Epithelial cell of esophagus (primary cell): ENCODE measurements at regions not wholly inside any gene's neighbourhood (a gene's known extent, or its start where the extent isn't known, plus 50 kb on each side); places are given as distances from the start of the nearest gene placed in this dataset.

ENCODE experiments used
- DNase-seq: peaks from one replicate; pipeline ENCODE4 v3.0.0; 2010; ENCODE audit warnings: low read depth
- H3K4me3 ChIP-seq: 2 replicates; pipeline ENCODE4 v1.5.1; 2011; ENCODE audit warnings: mild to moderate bottlenecking, low read length, control low read depth
- TF ChIP-seq, protein P1 (sequence below): IDR thresholded peaks from 2 replicates; pipeline ENCODE4 v1.5.1; 2011; ENCODE audit warnings: low read depth, mild to moderate bottlenecking, low read length, control low read depth, inconsistent platforms; ENCODE audit not compliant: insufficient read depth; ENCODE audit errors: missing control alignments

DNA sequence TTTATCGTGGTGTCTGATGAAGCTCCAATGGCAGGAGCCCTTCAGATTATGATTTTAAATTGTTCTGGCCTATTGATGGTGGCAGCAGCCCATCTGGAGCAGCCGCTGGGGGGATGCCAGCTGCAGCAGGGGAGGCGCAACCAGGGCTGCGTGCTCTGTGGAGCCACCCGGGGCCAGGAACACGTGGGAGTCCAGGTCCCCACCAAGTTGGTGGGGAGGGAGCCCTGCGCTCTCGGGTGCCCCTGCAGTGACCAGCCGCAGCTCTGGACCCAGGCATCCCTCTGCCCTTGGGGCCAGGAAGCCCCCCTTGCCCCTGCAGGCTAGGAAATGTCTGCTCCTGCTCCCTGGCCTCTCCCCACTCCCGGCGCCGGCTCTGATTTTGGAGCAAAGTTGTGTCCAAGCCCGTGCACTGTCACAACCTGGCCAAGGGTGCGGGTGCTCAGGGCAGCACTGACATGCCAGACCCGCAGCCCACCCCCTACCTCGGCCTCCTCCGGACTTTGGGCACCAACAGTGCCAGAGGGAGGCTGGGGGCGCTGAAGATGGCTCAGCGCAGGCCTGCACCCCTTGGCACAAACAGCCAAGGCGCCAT is 147.2 kb upstream of the ADO start:
- no peak for DNase-seq
- TF ChIP-seq, protein P1, sequence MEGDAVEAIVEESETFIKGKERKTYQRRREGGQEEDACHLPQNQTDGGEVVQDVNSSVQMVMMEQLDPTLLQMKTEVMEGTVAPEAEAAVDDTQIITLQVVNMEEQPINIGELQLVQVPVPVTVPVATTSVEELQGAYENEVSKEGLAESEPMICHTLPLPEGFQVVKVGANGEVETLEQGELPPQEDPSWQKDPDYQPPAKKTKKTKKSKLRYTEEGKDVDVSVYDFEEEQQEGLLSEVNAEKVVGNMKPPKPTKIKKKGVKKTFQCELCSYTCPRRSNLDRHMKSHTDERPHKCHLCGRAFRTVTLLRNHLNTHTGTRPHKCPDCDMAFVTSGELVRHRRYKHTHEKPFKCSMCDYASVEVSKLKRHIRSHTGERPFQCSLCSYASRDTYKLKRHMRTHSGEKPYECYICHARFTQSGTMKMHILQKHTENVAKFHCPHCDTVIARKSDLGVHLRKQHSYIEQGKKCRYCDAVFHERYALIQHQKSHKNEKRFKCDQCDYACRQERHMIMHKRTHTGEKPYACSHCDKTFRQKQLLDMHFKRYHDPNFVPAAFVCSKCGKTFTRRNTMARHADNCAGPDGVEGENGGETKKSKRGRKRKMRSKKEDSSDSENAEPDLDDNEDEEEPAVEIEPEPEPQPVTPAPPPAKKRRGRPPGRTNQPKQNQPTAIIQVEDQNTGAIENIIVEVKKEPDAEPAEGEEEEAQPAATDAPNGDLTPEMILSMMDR: no peak
- H3K4me3 ChIP-seq: no peak overlapping the region

DNA sequence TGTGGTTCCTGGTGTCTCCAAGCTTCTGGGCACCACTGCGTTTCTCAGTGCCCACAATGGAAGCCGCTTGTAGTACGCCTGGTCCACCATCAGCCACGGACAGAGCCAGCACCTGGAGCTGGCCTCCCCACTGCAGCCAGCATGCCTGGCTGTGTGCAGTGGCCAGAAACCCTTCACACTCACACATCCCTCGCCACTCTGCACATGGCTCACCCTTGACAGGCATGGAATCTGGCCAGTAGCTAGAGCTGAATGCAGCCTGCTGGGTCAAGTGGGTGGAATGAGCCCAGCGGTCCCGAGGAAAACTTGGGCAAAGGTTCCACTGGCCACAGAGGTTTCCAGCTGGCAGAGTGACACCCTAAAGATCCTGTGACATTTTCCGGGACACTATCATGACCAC is 146.0 kb upstream of the ADO start:
- no peak overlapping the region for H3K4me3 ChIP-seq
- TF ChIP-seq, protein P1: no peak
- DNase-seq: no peak

DNA sequence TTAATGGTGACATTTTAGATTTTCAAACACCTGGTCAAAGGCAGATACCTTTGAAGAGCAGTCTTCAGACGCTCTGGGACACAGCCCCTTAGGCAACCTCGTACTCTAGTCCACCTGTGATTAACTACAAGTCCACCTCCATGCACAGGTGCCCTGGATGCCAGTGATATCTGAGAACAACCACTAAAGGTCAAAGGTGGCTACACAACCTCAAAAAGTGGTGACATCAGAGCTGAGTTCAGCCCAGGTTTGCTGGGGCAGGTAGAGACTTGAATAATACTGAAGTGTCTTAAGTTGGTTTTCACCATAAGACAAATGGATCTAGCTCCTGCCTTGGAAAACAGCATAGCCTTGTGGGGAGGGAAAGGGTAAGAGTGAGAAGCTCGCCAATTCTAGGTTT is 143.4 kb upstream of the ADO start:
- TF ChIP-seq, protein P1: no peak
- H3K4me3 ChIP-seq: no peak overlapping the region
- peak; percentile 67 for DNase-seq

DNA sequence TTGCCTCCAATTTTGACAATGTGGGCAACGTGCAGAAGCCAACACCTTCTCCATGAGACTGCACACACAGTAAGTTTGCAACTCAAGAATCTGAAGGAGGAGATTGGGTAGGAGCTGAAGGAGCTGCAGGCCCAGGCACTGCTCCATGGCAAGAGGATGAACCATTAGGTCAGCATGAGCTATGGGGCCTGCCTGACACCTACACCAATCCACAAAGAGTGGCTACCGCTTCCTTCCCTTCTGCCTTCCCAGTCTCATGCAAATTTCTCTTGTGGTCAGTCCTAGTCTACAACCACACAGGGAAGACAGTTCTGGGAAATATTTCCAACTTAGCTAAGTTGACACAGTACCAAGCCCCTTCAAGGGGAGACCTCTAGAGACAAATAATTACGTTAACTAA is 142.0 kb upstream of the ADO start:
- TF ChIP-seq, protein P1: no peak
- no peak for DNase-seq
- H3K4me3 ChIP-seq: no peak overlapping the region

DNA sequence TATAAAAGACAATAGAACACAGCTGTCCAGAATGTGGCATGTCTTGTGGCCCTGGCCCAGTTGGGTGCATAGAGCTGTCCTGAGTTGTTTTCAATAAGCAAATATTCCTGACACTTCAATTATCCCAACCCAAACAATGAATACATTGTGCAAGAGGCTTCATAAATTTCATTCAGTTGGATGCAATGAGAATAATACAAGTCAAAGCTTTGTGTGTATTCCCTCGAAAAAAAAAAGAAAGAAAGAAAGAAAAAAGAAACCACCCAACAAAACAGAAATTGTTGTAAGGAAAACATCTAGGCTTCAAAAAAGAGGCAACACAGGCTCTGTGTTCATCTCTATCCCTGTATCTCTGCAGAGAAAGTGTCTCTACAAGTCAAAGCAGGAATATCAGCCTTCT is 138.7 kb upstream of the ADO start:
- no peak overlapping the region for H3K4me3 ChIP-seq
- DNase-seq: no peak
- TF ChIP-seq, protein P1: no peak

DNA sequence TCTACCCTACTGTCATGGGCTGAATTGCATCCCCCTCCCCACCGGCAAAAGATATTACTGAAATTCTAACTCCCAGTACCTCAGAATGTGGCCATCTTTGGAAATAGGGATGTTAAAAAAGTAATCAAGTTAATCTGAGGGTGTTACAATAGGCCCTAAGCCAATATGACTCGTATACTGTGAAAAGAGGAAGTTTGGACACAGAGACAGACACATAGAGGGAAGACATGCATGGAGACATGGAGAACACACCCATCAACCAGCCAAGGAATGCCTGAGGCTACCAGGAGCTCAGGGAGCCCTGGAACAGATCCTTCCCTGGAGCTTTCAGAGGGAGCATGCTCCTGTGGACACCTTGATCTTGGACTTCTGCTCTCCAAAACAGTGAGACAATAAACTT is 138.2 kb upstream of the ADO start:
- no peak for DNase-seq
- H3K4me3 ChIP-seq: no peak overlapping the region
- TF ChIP-seq, protein P1: no peak

DNA sequence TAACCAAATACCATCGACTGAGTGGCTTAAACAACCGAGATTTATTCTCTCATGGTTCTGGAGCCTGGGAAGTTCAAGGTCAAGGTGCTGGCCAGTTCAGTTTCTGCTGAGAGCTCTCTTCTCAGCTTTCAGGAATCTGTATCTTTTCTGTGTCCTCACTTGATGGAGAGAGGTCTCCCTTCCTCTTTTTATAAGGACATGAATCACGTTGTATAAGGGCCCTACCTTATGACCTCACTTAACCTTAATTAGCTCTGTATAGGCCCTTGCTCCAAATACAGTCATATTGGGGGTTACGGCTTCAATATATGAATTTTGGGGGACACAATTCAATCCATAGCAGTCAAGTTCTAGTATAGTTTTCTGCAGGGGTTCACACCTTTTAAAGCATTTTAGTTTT is 135.2 kb upstream of the ADO start:
- no peak for DNase-seq
- H3K4me3 ChIP-seq: no peak overlapping the region
- TF ChIP-seq, protein P1: no peak
